WERI-Rb-1 (cell line): ENCODE measurements at regions not wholly inside any gene's neighbourhood (a gene's known extent, or its start where the extent isn't known, plus 50 kb on each side); places are given as distances from the start of the nearest gene placed in this dataset.

Experiments used
- DNase-seq: peaks from one replicate; pipeline ENCODE4 v3.0.0-alpha.2; 2020
- H3K27ac ChIP-seq: fragments of 250-450 bp; sonication (Bioruptor Pico); 2 replicates; pipeline ENCODE4 v1.5.1; 2020; ENCODE audit warnings: mild to moderate bottlenecking, moderate library complexity
- H3K27me3 ChIP-seq: fragments of 250-450 bp; sonication (Bioruptor Pico); 2 replicates; pipeline ENCODE4 v1.5.1; 2021; ENCODE audit warnings: mild to moderate bottlenecking, low read depth, moderate library complexity; ENCODE audit not compliant: insufficient read depth, severe bottlenecking
- H3K36me3 ChIP-seq: fragments of 250-450 bp; sonication (Bioruptor Pico); 2 replicates; pipeline ENCODE4 v1.5.1; 2020; ENCODE audit warnings: mild to moderate bottlenecking, moderate library complexity
- H3K4me3 ChIP-seq: 2 replicates; pipeline ENCODE4 v1.5.1; 2011; ENCODE audit warnings: low read depth, mild to moderate bottlenecking, control low read depth, low read length
- H3K9me3 ChIP-seq: fragments of 250-450 bp; sonication (Bioruptor Pico); 2 replicates; pipeline ENCODE4 v1.5.1; 2021; ENCODE audit warnings: mild to moderate bottlenecking, moderate library complexity; ENCODE audit not compliant: severe bottlenecking
- CTCF ChIP-seq: IDR thresholded peaks from 2 replicates; pipeline ENCODE4 v1.5.1; 2011; ENCODE audit warnings: low read depth, mild to moderate bottlenecking, control low read depth, inconsistent platforms, low read length

DNA sequence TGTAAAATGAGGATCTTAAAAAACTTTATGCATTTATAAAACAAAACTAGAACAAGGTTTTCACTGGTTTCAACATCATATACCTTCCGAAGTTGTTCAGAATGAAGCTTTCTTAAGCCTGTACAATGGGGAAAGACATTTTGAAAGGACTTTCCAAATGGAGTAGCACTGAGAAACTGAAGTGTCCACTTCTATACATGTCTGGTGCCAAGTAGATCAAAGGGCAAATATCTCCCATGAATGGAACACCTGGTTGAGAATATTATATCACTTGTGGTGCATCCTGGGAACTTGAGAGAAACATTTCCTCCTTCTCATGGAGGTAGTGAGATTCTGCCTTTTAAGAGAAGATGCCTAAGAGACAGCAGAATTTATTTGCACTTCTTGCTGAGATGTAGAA, 182.1 kb upstream of the ACTBL2 start:
- no peak for TF ChIP-seq CTCF
- Histone ChIP-seq H3K9me3 (no peaks in the 10 kb centered on the region), H3K4me3 (no peak overlapping the region), H3K27me3 (no peaks in the 10 kb centered on the region), H3K36me3 (no peaks in the 10 kb centered on the region), H3K27ac (no peak overlapping the region)
- DNase-seq, result no peak

- Histone ChIP-seq H3K4me3 (no peak overlapping the region), H3K9me3 (no peaks in the 10 kb centered on the region), H3K36me3 (no peaks in the 10 kb centered on the region), H3K27me3 (no peaks in the 10 kb centered on the region), H3K27ac (no peak overlapping the region)
- TF ChIP-seq CTCF, result no peak
- no peak for DNase-seq
These were observed 180.9 kb upstream of the ACTBL2 start for GRCh38 chr5:57663466-57663865.

DNA sequence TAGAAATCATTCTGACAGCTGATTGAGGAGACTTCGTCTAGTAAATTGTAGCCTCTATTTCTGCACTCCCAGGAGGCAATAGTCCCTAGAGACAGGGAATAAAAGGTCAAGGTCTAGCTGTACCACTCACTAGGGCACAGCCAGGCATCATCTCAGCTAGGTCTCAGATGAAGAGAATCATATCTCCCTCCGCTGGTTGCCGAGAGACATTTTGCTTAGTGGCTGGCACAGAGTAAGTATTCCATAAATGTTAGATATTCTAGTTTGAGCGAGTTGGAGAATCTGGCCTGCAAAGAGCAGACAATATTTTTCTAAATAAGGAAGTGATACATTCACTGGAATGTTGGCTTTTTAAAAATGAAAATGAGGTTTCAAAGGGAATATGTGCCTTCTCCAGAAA, 180.4 kb upstream of the ACTBL2 start:
- TF ChIP-seq CTCF, result no peak

GRCh38 chr5:57659886-57660285, 177.3 kb upstream of the ACTBL2 start:
- no peak overlapping the region for H3K27ac ChIP-seq
- no peaks in the 10 kb centered on the region for H3K36me3 ChIP-seq
- no peaks in the 10 kb centered on the region for H3K9me3 ChIP-seq
- H3K4me3 ChIP-seq, result no peak overlapping the region
- DNase-seq, result no peak
- TF ChIP-seq CTCF, result no peak
- H3K27me3 ChIP-seq, result no peaks in the 10 kb centered on the region

More for the DNA sequence above, 180.4 kb upstream of the ACTBL2 start:
- Histone ChIP-seq H3K36me3 (no peaks in the 10 kb centered on the region), H3K4me3 (no peak overlapping the region), H3K27ac (no peak overlapping the region), H3K27me3 (no peaks in the 10 kb centered on the region), H3K9me3 (no peaks in the 10 kb centered on the region)
- no peak for DNase-seq

- DNase-seq, result no peak
- H3K4me3 ChIP-seq, result no peak overlapping the region
- H3K27ac ChIP-seq, result no peak overlapping the region
- no peaks in the 10 kb centered on the region for H3K27me3 ChIP-seq
- H3K9me3 ChIP-seq, result no peaks in the 10 kb centered on the region
- TF ChIP-seq CTCF, result no peak
- no peaks in the 10 kb centered on the region for H3K36me3 ChIP-seq
These were observed 175.4 kb upstream of the ACTBL2 start for GRCh38 chr5:57658018-57658417.

- Histone ChIP-seq H3K9me3 (no peaks in the 10 kb centered on the region), H3K36me3 (no peaks in the 10 kb centered on the region), H3K4me3 (no peak overlapping the region), H3K27ac (no peak overlapping the region), H3K27me3 (no peaks in the 10 kb centered on the region)
- no peak for TF ChIP-seq CTCF
- no peak for DNase-seq
These were observed 172.6 kb upstream of the ACTBL2 start for GRCh38 chr5:57655228-57655627.
